ENCODE measurements at regions not wholly inside any gene's neighbourhood (a gene's known extent, or its start where the extent isn't known, plus 50 kb on each side); places are given as distances from the start of the nearest gene placed in this dataset.
A peak's percentile ranks its signal among the peaks of the same experiment; 100 is the strongest.

- ChIA-PET POLR2A (ENCODE audit: unreplicated experiment) (no interaction called here), CTCF (no interaction called here)
- H3K9me3 ChIP-seq (ENCODE audit: low read length), result no peaks in the 10 kb centered on the region
- no peak for ATAC-seq
- no TSS peak for BruUV-seq (replicated peaks)
- H3K36me3 ChIP-seq (ENCODE audit: low read depth, low read length), result no peaks in the 10 kb centered on the region
- no peaks in the 10 kb centered on the region for H3K4me1 ChIP-seq (ENCODE audit: insufficient read depth, low read length)
- no peaks in the 10 kb centered on the region for H4K20me1 ChIP-seq (ENCODE audit: low read length)
- no peaks in the 10 kb centered on the region for H3K79me2 ChIP-seq (ENCODE audit: low read length)
- H3K4me2 ChIP-seq (ENCODE audit: low read length), result no peak overlapping the region
- H3K9me2 ChIP-seq (replicated peaks; ENCODE audit: low read length), result no peaks in the 10 kb centered on the region
- no peaks in the 10 kb centered on the region for H3K27me3 ChIP-seq (ENCODE audit: low read length)
- intact Hi-C loops (cut with micrococcal nuclease), result no loop called here
- no peak for TF ChIP-seq EZH2phosphoT487 (IDR thresholded peaks at IDR 0.05; ENCODE audit: borderline replicate concordance, low read length)
- no peak for TF ChIP-seq CTCF (conservative IDR thresholded peaks at IDR 0.05; ENCODE audit: low read depth, low read length)
- no peak for TF ChIP-seq EZH2 (IDR thresholded peaks at IDR 0.05; ENCODE audit: low read length, unreplicated experiment)
- DNase-seq, result no peak
- H3K9ac ChIP-seq (ENCODE audit: low read length), result no peak overlapping the region
- H3F3A ChIP-seq (ENCODE audit: low read length, unreplicated experiment), result no peaks in the 10 kb centered on the region
- no peak overlapping the region for H2AFZ ChIP-seq (ENCODE audit: low read length)
- H3K27ac ChIP-seq (ENCODE audit: low read length), result no peak overlapping the region
- no peak overlapping the region for H3K4me3 ChIP-seq (ENCODE audit: low read length)
Measured at GRCh38 chr1:87899746-87900145, 571.1 kb downstream of the LMO4 start.

GRCh38 chr1:87902830-87903229, 574.1 kb downstream of the LMO4 start:
- DNase-seq (peak; percentile 9), ATAC-seq (peak; percentile 59)
- H3K9me2 ChIP-seq (replicated peaks; ENCODE audit: low read length), result no peaks in the 10 kb centered on the region
- intact Hi-C loops (cut with micrococcal nuclease), result no loop called here
- no peaks in the 10 kb centered on the region for H3K79me2 ChIP-seq (ENCODE audit: low read length)
- no peak overlapping the region for H3K4me3 ChIP-seq (ENCODE audit: low read length)
- H3K4me2 ChIP-seq (ENCODE audit: low read length), result no peak overlapping the region
- H3K4me1 ChIP-seq (ENCODE audit: insufficient read depth, low read length), result no peaks in the 10 kb centered on the region
- ChIA-PET POLR2A (ENCODE audit: unreplicated experiment) (no interaction called here), CTCF (no interaction called here)
- no peaks in the 10 kb centered on the region for H3K36me3 ChIP-seq (ENCODE audit: low read depth, low read length)
- H3K9ac ChIP-seq (ENCODE audit: low read length), result no peak overlapping the region
- no peak overlapping the region for H2AFZ ChIP-seq (ENCODE audit: low read length)
- H3F3A ChIP-seq (ENCODE audit: low read length, unreplicated experiment), result no peaks in the 10 kb centered on the region
- H3K9me3 ChIP-seq (ENCODE audit: low read length), result no peaks in the 10 kb centered on the region
- no TSS peak for BruUV-seq (replicated peaks)
- TF ChIP-seq EZH2 (IDR thresholded peaks at IDR 0.05; ENCODE audit: low read length, unreplicated experiment), result no peak
- no peak for TF ChIP-seq CTCF (conservative IDR thresholded peaks at IDR 0.05; ENCODE audit: low read depth, low read length)
- no peak for TF ChIP-seq EZH2phosphoT487 (IDR thresholded peaks at IDR 0.05; ENCODE audit: borderline replicate concordance, low read length)
- H3K27me3 ChIP-seq (ENCODE audit: low read length), result no peaks in the 10 kb centered on the region
- no peak overlapping the region for H3K27ac ChIP-seq (ENCODE audit: low read length)
- H4K20me1 ChIP-seq (ENCODE audit: low read length), result no peaks in the 10 kb centered on the region

GRCh38 chr1:87903242-87903641, 574.6 kb downstream of the LMO4 start:
- TF ChIP-seq CTCF (conservative IDR thresholded peaks at IDR 0.05; ENCODE audit: low read depth, low read length) (no peak), EZH2 (IDR thresholded peaks at IDR 0.05; ENCODE audit: low read length, unreplicated experiment) (no peak), EZH2phosphoT487 (IDR thresholded peaks at IDR 0.05; ENCODE audit: borderline replicate concordance, low read length) (no peak)
- Histone ChIP-seq H4K20me1 (ENCODE audit: low read length) (no peaks in the 10 kb centered on the region), H3K79me2 (ENCODE audit: low read length) (no peaks in the 10 kb centered on the region), H2AFZ (ENCODE audit: low read length) (no peak overlapping the region), H3K4me1 (ENCODE audit: insufficient read depth, low read length) (no peaks in the 10 kb centered on the region), H3K4me2 (ENCODE audit: low read length) (no peak overlapping the region), H3K27me3 (ENCODE audit: low read length) (no peaks in the 10 kb centered on the region), H3K27ac (ENCODE audit: low read length) (no peak overlapping the region), H3F3A (ENCODE audit: low read length, unreplicated experiment) (no peaks in the 10 kb centered on the region), H3K9me2 (replicated peaks; ENCODE audit: low read length) (no peaks in the 10 kb centered on the region), H3K4me3 (ENCODE audit: low read length) (no peak overlapping the region), H3K9ac (ENCODE audit: low read length) (no peak overlapping the region), H3K9me3 (ENCODE audit: low read length) (no peaks in the 10 kb centered on the region), H3K36me3 (ENCODE audit: low read depth, low read length) (no peaks in the 10 kb centered on the region)
- DNase-seq, result no peak
- BruUV-seq (replicated peaks), result no TSS peak
- no peak for ATAC-seq
- intact Hi-C loops (cut with micrococcal nuclease), result no loop called here
- CTCF ChIA-PET, result no interaction called here
- POLR2A ChIA-PET (ENCODE audit: unreplicated experiment), result no interaction called here

Measured in PC-3 (cell line).